Uterus (tissue), 2 donors: ENCODE measurements at regions not wholly inside any gene's neighbourhood (a gene's known extent, or its start where the extent isn't known, plus 50 kb on each side); places are given as distances from the start of the nearest gene placed in this dataset.

Source experiments
- POLR2A ChIP-seq, 2 donors: fragments of 450-650 bp; IDR thresholded peaks; one replicate each; pipeline ENCODE4 v1.6.1; 2016; ENCODE audit warnings: antibody characterized with exemption in 2 of 2, mild to moderate bottlenecking in 1 of 2, moderate library complexity in 1 of 2
- TF ChIP-seq, protein P1 (sequence below), 4 experiments: fragments of 200-600 bp in 2 of 4; fragments of 450-650 bp in 2 of 4; sonication (generic) in 2 of 4; IDR thresholded peaks; one replicate each; pipeline ENCODE4 v1.5.1; 2016 to 2019; ENCODE audit warnings: antibody characterized with exemption in 4 of 4, mild to moderate bottlenecking in 2 of 4, moderate library complexity in 1 of 4

DNA sequence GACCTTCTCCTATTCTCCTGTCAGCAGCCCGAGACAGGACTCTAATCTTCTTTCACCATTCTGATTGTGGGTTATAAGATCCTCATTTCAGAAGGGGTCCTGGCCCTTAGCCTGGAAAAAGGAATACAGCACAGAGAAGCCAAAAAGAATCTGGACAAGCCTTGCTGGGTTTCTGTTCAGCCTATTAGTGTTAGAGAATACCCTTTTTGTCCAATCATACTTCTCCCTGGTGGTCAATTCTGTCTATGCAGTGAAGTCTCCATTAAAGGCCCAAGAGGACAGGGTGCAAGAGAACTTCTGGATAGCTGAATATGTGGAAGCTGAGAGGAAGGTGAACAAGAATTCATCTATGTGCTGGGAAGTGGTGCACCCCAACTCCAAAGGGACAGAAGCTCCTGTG is 105.7 kb upstream of the AGA start:
- TF ChIP-seq, protein P1, sequence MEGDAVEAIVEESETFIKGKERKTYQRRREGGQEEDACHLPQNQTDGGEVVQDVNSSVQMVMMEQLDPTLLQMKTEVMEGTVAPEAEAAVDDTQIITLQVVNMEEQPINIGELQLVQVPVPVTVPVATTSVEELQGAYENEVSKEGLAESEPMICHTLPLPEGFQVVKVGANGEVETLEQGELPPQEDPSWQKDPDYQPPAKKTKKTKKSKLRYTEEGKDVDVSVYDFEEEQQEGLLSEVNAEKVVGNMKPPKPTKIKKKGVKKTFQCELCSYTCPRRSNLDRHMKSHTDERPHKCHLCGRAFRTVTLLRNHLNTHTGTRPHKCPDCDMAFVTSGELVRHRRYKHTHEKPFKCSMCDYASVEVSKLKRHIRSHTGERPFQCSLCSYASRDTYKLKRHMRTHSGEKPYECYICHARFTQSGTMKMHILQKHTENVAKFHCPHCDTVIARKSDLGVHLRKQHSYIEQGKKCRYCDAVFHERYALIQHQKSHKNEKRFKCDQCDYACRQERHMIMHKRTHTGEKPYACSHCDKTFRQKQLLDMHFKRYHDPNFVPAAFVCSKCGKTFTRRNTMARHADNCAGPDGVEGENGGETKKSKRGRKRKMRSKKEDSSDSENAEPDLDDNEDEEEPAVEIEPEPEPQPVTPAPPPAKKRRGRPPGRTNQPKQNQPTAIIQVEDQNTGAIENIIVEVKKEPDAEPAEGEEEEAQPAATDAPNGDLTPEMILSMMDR (IDR thresholded peaks at IDR 0.05): no peak
- TF ChIP-seq POLR2A (IDR thresholded peaks at IDR 0.05): no peak
